Endometrium (tissue), 2 donors: ENCODE measurements at regions not wholly inside any gene's neighbourhood (a gene's known extent, or its start where the extent isn't known, plus 50 kb on each side); places are given as distances from the start of the nearest gene placed in this dataset.

ENCODE experiments used
- FAIRE-seq: peaks from 2 replicates; lab custom pipeline; 2012; peaks lifted over from hg19 to GRCh38; lab: Jason Lieb, UNC
- donor health status: control.
- donor health status: control.

DNA sequence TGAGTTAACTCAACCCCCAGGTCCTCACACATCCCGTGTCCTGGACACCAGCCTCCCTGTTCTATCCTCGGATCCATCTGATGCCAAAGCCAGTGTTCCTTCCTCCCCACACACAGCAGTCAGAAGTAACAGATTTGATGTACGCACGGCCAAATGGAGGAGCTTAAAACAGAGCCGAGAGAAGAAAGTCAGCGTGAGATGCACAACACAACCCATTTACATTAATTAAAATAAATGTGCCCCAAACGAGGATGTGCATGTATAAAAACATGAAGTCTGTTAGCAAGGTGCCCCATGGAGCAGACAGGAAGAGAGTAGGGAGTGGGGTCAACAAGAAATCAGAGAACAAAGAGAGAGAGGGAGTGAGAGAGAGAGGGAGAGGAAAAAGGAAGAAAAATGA lies 191.2 kb downstream of the HAUS1 start:
- no peak for FAIRE-seq

DNA sequence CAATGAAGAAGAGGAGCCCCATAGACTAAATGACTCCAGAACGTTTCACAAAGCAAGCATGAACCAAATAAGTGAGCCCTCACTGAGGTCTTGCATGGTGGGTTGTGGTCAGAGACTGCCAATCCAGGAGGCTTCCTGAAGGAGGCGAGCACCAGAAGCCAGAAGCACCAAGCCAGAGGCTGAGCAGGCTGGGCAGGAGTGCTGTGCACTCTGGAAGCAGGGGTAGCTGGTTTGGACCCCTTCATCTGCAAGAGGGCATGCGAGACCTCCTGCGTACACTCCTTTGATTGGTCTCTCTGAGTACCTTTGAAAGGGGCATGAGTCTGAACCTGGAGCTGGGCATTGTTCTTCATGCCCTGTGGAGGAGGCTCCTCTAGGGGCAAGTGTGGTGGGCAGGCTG lies 192.5 kb downstream of the HAUS1 start:
- FAIRE-seq, result no peak

DNA sequence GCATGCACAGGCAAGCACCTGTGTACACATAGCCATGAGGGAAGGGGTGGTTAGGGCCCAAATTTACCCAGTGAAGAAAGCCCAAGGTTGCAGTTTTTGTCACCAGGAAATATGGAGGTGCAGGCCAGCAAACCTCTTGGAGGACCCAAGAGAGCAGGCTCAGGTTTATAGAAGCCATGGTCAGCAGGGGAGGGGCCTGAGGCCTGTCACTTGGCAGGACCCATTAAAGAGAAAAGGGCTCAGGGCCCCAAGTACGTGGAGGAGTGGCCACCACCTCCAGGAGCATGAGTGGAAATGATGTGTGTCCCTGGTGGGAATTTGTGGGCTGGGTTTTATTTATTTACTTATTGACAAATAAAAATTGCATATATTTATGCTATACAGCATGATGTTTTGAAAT lies 192.9 kb downstream of the HAUS1 start:
- no peak for FAIRE-seq

- no peak for FAIRE-seq
These were observed 193.4 kb downstream of the HAUS1 start for GRCh38 chr18:46297621-46298020.

GRCh38 chr18:46298511-46298910 lies 194.3 kb downstream of the HAUS1 start:
- FAIRE-seq, result no peak

- no peak for FAIRE-seq
These were observed 195.4 kb downstream of the HAUS1 start for GRCh38 chr18:46299465-46300008.

DNA sequence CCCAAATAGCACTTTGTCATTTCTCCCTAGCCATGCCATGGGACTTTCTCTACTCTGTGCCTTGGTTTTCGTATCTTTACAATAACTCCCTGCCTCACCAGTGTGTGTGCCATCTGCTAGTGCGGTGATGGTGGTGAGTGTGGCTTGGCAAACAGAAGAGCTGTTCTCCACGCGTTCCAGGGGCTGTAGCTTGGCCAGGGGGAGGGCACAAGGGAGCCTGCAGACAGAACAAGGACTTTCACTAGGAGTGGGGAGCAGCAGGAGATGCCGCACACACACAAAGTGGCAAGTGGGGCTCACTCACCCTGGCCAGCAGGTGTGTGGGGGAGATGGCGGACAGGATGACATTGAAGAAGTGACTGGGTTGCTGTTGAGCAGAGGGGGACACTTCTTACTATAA lies 196.9 kb downstream of the HAUS1 start:
- FAIRE-seq, result no peak

DNA sequence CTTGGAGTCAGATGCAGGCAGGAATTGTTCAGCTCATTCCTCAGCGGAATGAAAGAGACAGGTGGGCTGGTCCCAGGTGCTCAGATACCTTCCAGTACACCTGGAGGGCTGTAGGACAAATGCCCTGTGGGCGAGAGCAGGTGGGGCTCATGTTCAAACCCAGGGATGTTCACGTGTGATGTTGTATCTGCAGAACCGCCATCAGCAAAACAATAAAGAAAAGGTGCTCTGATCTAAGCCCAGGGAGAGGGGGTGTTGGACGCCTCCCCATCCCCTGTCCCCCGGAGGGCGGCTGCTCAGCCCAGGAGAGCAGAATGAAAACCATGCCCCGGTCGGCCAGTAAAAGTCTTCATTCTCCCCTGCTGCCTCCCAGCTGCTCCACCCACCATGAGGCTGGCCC lies 197.4 kb downstream of the HAUS1 start:
- FAIRE-seq, result no peak

- FAIRE-seq, result no peak
These were observed 198.6 kb downstream of the HAUS1 start for GRCh38 chr18:46302528-46303485.

- no peak for FAIRE-seq
These were observed 206.1 kb downstream of the HAUS1 start for GRCh38 chr18:46310258-46310657.

GRCh38 chr18:46310675-46311345 lies 206.6 kb downstream of the HAUS1 start:
- FAIRE-seq, result no peak

GRCh38 chr18:46311491-46311890 lies 207.3 kb downstream of the HAUS1 start:
- no peak for FAIRE-seq

DNA sequence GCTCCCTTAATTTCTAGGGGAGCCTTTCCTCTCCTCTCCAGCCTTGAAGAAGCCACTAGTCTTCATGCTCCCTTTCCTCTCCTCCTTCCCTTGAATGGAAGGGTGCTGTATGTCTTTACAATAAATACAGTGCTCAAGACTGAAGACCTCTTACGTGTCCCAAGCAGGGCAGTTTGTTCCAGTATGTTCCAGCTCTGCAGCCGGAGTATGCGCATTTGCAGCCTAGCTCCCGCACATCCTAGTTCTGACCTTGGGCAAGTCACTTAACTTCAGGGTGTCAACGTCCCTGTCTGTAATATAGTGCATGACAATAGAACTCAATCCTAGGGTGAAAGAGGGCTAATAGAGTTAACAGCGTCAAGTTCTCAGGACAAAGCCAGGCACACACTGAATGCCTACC lies 208.0 kb downstream of the HAUS1 start:
- no peak for FAIRE-seq

DNA sequence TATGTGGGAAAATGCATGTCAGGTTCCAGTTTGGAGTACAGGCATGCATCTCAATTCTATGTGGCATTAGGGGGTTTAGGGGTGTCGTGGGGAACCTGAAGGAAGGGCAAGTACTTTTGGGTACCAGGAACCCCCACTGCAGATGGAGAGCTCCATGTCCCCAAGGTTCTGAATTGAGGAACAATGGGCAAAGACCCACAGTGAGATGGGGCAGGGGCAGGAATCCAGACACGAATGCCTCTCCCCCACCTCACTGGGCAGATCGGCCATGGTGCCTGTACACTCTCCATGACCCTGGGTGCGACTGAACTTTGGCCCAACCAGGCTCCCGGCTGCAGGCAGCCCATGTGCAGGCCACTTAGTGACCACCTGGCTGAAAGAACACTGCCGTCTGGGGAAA lies 209.3 kb downstream of the HAUS1 start:
- FAIRE-seq, result no peak

- no peak for FAIRE-seq
These were observed 209.8 kb downstream of the HAUS1 start for GRCh38 chr18:46314011-46314410.

- FAIRE-seq, result no peak
These were observed 211.0 kb downstream of the HAUS1 start for GRCh38 chr18:46315161-46315560.

DNA sequence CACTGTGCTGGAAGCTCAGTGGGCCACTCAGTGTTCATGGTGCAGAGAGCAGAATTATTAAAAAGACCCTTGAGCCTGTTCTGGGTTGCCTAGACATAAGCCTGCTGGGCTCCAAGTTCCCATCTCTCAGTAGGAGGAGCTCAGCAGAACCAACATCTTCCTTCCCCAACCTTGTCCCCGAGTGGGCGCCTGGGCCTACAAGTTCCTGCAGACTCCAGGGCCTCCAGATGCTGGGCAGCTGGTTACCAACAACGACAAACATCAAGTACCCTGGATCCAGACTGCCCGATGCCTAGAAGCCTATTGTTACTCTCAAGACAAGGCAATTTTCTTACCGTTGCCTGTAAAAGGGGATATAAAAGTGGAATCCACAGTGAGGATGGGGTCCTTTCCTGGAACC lies 214.2 kb downstream of the HAUS1 start:
- no peak for FAIRE-seq

DNA sequence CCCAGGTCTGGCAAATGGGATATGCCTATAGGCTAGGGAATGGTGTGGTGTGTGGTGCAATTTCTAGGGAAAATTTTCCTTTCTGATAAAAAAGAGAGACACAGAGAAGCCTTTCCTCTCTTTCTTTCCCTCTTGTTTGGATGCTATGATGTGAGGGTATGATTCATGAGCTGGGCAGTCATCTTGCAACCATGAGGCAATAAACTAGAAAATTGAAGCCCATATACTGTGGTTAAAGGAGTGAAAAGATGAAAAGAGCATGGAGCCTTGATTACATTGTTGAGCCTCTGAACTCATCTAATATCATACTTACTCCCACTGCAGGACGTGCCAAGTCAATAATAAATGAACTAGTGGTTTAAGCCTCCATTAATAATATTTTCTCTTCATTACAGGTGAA lies 215.6 kb downstream of the HAUS1 start:
- FAIRE-seq, result no peak

DNA sequence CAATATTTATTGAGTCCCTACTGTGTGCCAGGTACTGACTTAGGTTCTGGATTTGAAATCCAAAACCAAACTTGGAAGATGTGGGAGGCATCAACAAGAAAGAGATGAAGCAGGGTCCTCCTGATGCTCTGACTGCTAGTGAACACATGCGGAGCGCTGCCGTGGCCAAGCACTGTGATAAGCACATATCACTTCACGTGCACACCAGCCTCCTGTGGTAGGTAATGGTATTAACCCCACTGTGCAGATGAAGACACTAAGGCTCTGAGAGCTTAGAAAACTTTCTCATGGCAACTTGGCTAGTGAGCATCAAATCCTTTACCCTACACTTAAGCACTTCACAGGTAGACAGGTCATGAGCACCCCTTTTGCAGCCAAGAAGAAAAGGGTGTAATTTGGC lies 216.1 kb downstream of the HAUS1 start:
- FAIRE-seq, result no peak

GRCh38 chr18:46320928-46321711 lies 216.9 kb downstream of the HAUS1 start:
- FAIRE-seq, result no peak

- no peak for FAIRE-seq
These were observed 217.8 kb downstream of the HAUS1 start for GRCh38 chr18:46321955-46322354.

DNA sequence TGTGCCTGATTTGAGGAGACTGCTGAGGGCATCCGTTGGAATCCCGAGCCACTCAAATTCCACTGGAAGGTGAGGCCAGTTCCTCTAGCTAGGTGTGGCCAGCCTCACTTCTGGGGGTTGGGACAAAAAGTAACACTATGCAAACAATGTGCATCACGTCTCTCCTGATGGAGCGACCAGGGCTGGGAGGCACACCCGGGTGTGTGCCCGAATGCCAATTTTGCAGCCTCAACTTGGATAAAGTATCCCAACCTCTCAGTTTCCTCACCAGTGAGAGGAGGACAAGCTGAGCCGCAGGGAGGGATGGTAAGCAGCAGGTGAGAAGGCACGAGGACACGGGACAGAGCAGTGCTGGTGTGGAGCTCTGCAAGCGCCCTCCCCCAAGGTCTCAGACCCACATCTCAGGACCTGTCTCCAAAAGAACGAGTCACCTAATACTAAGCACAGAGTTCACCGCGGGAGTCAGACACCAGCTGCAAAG lies 218.3 kb downstream of the HAUS1 start:
- FAIRE-seq, result no peak
